Upper lobe of right lung (tissue), 1 donor: ENCODE measurements at regions not wholly inside any gene's neighbourhood (a gene's known extent, or its start where the extent isn't known, plus 50 kb on each side); places are given as distances from the start of the nearest gene placed in this dataset.

Experiments
- ATAC-seq: fragments of 200-7000 bp; cut with Tn5 transposase; one replicate; pipeline ENCODE4 v1.9.1; 2020; ENCODE audit warnings: mild to moderate bottlenecking, moderate library complexity
- DNase-seq: peaks from one replicate; pipeline ENCODE4 v3.0.0-alpha.2; 2020
- H3K27ac ChIP-seq: fragments of 200-600 bp; one replicate; pipeline ENCODE4 v1.8.0; 2022
- H3K27me3 ChIP-seq: fragments of 200-600 bp; one replicate; pipeline ENCODE4 v1.8.0; 2022; ENCODE audit warnings: mild to moderate bottlenecking
- H3K36me3 ChIP-seq: fragments of 200-600 bp; one replicate; pipeline ENCODE4 v1.8.0; 2022
- H3K4me1 ChIP-seq: fragments of 200-600 bp; one replicate; pipeline ENCODE4 v1.8.0; 2022
- H3K4me3 ChIP-seq: fragments of 200-600 bp; one replicate; pipeline ENCODE4 v1.8.0; 2022; ENCODE audit warnings: mild to moderate bottlenecking
- H3K9me3 ChIP-seq: fragments of 200-600 bp; one replicate; pipeline ENCODE4 v1.8.0; 2022
- intact Hi-C: fragments of 100-400 bp; cut with DNase I; formaldehyde crosslinking; loops from one replicate; pipeline ENCODE4 v1.11.0; 2022
- TF ChIP-seq, protein P1 (sequence below): fragments of 200-600 bp; IDR thresholded peaks from one replicate; pipeline ENCODE4 v1.8.0; 2022; ENCODE audit warnings: antibody characterized with exemption
- donor health status: DM: no; HTN: yes; CAD: no; lungs with severe emphysema.

DNA sequence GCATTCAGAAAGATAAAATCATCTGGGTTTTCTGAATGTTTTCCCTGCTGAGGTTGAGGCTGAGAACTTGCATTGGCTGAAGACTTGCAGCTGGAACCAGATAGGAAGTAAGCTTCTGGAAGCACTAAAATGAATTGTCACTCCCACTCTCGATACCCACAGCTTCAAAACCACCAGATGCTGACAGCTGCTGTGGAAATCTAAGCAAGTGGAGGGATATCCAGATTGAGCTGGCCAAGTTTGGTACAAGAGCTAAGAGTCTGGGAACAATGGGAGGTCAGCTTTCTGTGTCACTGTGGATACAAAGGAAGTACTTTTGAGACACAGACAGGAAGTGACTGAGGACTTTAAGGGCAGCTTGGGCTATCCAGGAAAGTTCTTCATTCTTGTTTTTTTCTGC, 51.3 kb upstream of the CD44 start:
- Histone ChIP-seq H3K36me3 (no peaks in the 10 kb centered on the region), H3K27me3 (no peaks in the 10 kb centered on the region), H3K9me3 (no peaks in the 10 kb centered on the region), H3K27ac (peak overlapping the region; percentile 12), H3K4me3 (no peak overlapping the region), H3K4me1 (peaks cover 41% of the 10 kb centered on the region)
- ATAC-seq = peak; percentile 61
- TF ChIP-seq, protein P1, sequence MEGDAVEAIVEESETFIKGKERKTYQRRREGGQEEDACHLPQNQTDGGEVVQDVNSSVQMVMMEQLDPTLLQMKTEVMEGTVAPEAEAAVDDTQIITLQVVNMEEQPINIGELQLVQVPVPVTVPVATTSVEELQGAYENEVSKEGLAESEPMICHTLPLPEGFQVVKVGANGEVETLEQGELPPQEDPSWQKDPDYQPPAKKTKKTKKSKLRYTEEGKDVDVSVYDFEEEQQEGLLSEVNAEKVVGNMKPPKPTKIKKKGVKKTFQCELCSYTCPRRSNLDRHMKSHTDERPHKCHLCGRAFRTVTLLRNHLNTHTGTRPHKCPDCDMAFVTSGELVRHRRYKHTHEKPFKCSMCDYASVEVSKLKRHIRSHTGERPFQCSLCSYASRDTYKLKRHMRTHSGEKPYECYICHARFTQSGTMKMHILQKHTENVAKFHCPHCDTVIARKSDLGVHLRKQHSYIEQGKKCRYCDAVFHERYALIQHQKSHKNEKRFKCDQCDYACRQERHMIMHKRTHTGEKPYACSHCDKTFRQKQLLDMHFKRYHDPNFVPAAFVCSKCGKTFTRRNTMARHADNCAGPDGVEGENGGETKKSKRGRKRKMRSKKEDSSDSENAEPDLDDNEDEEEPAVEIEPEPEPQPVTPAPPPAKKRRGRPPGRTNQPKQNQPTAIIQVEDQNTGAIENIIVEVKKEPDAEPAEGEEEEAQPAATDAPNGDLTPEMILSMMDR = no peak
- no peak for DNase-seq
- intact Hi-C loops = no loop called here

DNA sequence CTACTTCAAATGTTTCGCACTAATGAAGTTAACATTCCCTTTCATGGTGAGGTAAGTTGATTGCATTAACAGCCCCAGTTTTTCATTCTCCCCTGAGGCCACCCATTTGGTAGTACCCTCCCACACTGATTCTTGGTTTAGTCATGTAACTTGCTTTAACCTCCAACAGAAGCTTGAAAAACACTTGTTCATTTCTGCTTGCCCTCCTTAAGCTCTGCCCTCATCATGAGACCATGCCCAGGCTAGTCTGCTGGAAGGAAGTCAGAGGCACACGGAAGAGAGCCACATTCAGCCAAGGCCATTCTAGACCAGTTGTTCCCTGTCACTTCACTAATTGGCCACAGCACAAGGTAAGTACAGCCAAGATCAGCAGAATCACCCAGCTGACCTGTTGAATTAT, 50.7 kb upstream of the CD44 start:
- peak overlapping the region; percentile 12 for H3K27ac ChIP-seq
- ATAC-seq (no peak), DNase-seq (no peak)
- H3K9me3 ChIP-seq = no peaks in the 10 kb centered on the region
- TF ChIP-seq, protein P1 = no peak
- no peaks in the 10 kb centered on the region for H3K27me3 ChIP-seq
- H3K36me3 ChIP-seq = no peaks in the 10 kb centered on the region
- intact Hi-C loops = no loop called here
- no peak overlapping the region for H3K4me3 ChIP-seq
- peaks cover 35% of the 10 kb centered on the region for H3K4me1 ChIP-seq

- DNase-seq (no peak), ATAC-seq (no peak)
- H3K4me1 ChIP-seq = peaks cover 31% of the 10 kb centered on the region
- no peaks in the 10 kb centered on the region for H3K36me3 ChIP-seq
- intact Hi-C loops = no loop called here
- no peak overlapping the region for H3K4me3 ChIP-seq
- H3K27ac ChIP-seq = no peak overlapping the region
- TF ChIP-seq, protein P1 = no peak
- no peaks in the 10 kb centered on the region for H3K9me3 ChIP-seq
- H3K27me3 ChIP-seq = no peaks in the 10 kb centered on the region
Measured at GRCh38 chr11:35088676-35089075, 50.3 kb upstream of the CD44 start.
